ENCODE measurements at regions not wholly inside any gene's neighbourhood (a gene's known extent, or its start where the extent isn't known, plus 50 kb on each side); places are given as distances from the start of the nearest gene placed in this dataset.

DNA sequence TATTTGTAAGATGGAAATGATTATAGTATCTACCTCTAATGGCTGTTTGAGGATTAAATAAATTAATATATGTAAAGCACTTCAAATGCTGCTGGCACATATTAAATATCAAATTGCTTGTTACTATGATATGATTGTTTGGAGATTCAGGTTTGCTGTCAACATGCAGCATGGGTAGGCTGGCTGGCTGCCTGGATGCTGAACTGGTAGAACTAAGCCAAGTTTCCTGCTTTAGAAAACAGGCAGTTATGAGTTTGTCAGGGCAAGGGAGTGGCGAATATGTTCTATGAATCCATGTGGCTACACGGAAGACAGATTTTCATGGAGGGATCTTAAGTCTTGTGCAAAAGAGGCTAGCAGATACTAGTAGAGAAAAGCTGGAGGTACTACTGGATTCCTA is 239.6 kb downstream of the GBA3 start:
- no peaks in the 10 kb centered on the region for H3K36me3 ChIP-seq (ENCODE audit: insufficient read depth, low read length)
- H3K27me3 ChIP-seq (ENCODE audit: insufficient read depth, low read depth, low read length), result no peaks in the 10 kb centered on the region
- H3K79me2 ChIP-seq (replicated peaks; ENCODE audit: insufficient read depth, low read length), result no peaks in the 10 kb centered on the region
- no peaks in the 10 kb centered on the region for H3K9me3 ChIP-seq (ENCODE audit: low read length)
- no peak for TF ChIP-seq EP300 (conservative IDR thresholded peaks at IDR 0.05; ENCODE audit: poor library complexity, severe bottlenecking)
- TF ChIP-seq, protein P1, sequence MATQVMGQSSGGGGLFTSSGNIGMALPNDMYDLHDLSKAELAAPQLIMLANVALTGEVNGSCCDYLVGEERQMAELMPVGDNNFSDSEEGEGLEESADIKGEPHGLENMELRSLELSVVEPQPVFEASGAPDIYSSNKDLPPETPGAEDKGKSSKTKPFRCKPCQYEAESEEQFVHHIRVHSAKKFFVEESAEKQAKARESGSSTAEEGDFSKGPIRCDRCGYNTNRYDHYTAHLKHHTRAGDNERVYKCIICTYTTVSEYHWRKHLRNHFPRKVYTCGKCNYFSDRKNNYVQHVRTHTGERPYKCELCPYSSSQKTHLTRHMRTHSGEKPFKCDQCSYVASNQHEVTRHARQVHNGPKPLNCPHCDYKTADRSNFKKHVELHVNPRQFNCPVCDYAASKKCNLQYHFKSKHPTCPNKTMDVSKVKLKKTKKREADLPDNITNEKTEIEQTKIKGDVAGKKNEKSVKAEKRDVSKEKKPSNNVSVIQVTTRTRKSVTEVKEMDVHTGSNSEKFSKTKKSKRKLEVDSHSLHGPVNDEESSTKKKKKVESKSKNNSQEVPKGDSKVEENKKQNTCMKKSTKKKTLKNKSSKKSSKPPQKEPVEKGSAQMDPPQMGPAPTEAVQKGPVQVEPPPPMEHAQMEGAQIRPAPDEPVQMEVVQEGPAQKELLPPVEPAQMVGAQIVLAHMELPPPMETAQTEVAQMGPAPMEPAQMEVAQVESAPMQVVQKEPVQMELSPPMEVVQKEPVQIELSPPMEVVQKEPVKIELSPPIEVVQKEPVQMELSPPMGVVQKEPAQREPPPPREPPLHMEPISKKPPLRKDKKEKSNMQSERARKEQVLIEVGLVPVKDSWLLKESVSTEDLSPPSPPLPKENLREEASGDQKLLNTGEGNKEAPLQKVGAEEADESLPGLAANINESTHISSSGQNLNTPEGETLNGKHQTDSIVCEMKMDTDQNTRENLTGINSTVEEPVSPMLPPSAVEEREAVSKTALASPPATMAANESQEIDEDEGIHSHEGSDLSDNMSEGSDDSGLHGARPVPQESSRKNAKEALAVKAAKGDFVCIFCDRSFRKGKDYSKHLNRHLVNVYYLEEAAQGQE (IDR thresholded peaks at IDR 0.05; ENCODE audit: borderline replicate concordance), result no peak
- TF ChIP-seq POLR2AphosphoS5 (IDR thresholded peaks at IDR 0.05), result no peak
- TF ChIP-seq MXI1 (conservative IDR thresholded peaks at IDR 0.05; ENCODE audit: poor library complexity, severe bottlenecking), result no peak
- no peak for TF ChIP-seq RAD21 (conservative IDR thresholded peaks at IDR 0.05)
- TF ChIP-seq, protein P2, sequence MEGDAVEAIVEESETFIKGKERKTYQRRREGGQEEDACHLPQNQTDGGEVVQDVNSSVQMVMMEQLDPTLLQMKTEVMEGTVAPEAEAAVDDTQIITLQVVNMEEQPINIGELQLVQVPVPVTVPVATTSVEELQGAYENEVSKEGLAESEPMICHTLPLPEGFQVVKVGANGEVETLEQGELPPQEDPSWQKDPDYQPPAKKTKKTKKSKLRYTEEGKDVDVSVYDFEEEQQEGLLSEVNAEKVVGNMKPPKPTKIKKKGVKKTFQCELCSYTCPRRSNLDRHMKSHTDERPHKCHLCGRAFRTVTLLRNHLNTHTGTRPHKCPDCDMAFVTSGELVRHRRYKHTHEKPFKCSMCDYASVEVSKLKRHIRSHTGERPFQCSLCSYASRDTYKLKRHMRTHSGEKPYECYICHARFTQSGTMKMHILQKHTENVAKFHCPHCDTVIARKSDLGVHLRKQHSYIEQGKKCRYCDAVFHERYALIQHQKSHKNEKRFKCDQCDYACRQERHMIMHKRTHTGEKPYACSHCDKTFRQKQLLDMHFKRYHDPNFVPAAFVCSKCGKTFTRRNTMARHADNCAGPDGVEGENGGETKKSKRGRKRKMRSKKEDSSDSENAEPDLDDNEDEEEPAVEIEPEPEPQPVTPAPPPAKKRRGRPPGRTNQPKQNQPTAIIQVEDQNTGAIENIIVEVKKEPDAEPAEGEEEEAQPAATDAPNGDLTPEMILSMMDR (IDR thresholded peaks at IDR 0.05; ENCODE audit: poor library complexity, severe bottlenecking), result no peak
- TF ChIP-seq TAF1 (IDR thresholded peaks at IDR 0.05; ENCODE audit: low read depth), result no peak
- no peak for TF ChIP-seq EZH2 (IDR thresholded peaks at IDR 0.05; ENCODE audit: borderline replicate concordance, insufficient read depth, low read length, poor library complexity, severe bottlenecking)
- no peak for TF ChIP-seq SMC3 (conservative IDR thresholded peaks at IDR 0.05; ENCODE audit: poor library complexity)
- H3K9me2 ChIP-seq (ENCODE audit: insufficient read depth, low read length), result no peaks in the 10 kb centered on the region
- no peaks in the 10 kb centered on the region for H3F3A ChIP-seq (ENCODE audit: insufficient read depth, low read length, poor library complexity, severe bottlenecking)
- H3K4me3 ChIP-seq (ENCODE audit: low read length), result no peak overlapping the region
- H2AFZ ChIP-seq (ENCODE audit: low read depth, low read length), result no peak overlapping the region
- no peaks in the 10 kb centered on the region for H4K20me1 ChIP-seq (ENCODE audit: insufficient read depth)
- H3K27ac ChIP-seq (ENCODE audit: low read length), result no peak overlapping the region
- H3K4me2 ChIP-seq (ENCODE audit: low read length), result no peak overlapping the region
- no peak overlapping the region for H3K9ac ChIP-seq (ENCODE audit: low read length)

DNA sequence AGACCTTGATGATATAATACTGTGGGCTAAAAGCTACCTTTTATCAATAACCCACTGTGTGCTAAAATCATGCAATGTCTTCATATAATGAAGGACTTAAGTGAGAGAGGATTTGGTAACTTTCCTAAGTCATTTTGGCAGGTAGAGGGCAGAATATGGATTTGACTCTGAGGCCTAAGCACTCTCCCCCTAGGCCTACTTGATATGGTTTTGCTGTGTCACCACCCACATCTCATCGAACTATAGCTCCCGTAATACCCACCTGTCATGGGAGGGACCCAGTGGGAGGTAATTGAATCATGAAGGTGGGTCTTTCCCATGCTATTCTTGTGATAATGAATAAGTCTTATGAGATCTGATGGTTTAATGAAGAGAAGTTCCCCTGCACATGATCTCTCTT is 229.7 kb downstream of the GBA3 start:
- H3K79me2 ChIP-seq (replicated peaks; ENCODE audit: insufficient read depth, low read length), result no peaks in the 10 kb centered on the region
- H3K9me3 ChIP-seq (ENCODE audit: low read length), result no peaks in the 10 kb centered on the region
- no peaks in the 10 kb centered on the region for H4K20me1 ChIP-seq (ENCODE audit: insufficient read depth)
- no peak overlapping the region for H3K9ac ChIP-seq (ENCODE audit: low read length)
- H3K4me3 ChIP-seq (ENCODE audit: low read length), result no peak overlapping the region
- no peak overlapping the region for H3K4me2 ChIP-seq (ENCODE audit: low read length)
- H3K27ac ChIP-seq (ENCODE audit: low read length), result no peak overlapping the region
- no peaks in the 10 kb centered on the region for H3K36me3 ChIP-seq (ENCODE audit: insufficient read depth, low read length)
- TF ChIP-seq SMC3 (conservative IDR thresholded peaks at IDR 0.05; ENCODE audit: poor library complexity) (no peak), POLR2AphosphoS5 (IDR thresholded peaks at IDR 0.05) (no peak), MXI1 (conservative IDR thresholded peaks at IDR 0.05; ENCODE audit: poor library complexity, severe bottlenecking) (no peak), RAD21 (conservative IDR thresholded peaks at IDR 0.05) (no peak), TAF1 (IDR thresholded peaks at IDR 0.05; ENCODE audit: low read depth) (no peak), EP300 (conservative IDR thresholded peaks at IDR 0.05; ENCODE audit: poor library complexity, severe bottlenecking) (no peak), EZH2 (IDR thresholded peaks at IDR 0.05; ENCODE audit: borderline replicate concordance, insufficient read depth, low read length, poor library complexity, severe bottlenecking) (no peak)
- TF ChIP-seq, protein P1 (IDR thresholded peaks at IDR 0.05; ENCODE audit: borderline replicate concordance), result no peak
- TF ChIP-seq, protein P2 (IDR thresholded peaks at IDR 0.05; ENCODE audit: poor library complexity, severe bottlenecking), result no peak
- no peaks in the 10 kb centered on the region for H3K9me2 ChIP-seq (ENCODE audit: insufficient read depth, low read length)
- no peaks in the 10 kb centered on the region for H3K27me3 ChIP-seq (ENCODE audit: insufficient read depth, low read depth, low read length)
- no peaks in the 10 kb centered on the region for H3F3A ChIP-seq (ENCODE audit: insufficient read depth, low read length, poor library complexity, severe bottlenecking)
- H2AFZ ChIP-seq (ENCODE audit: low read depth, low read length), result no peak overlapping the region

Data from neural cell (in vitro differentiated cells).